Gastrocnemius medialis (tissue), 4 donors: ENCODE measurements at regions not wholly inside any gene's neighbourhood (a gene's known extent, or its start where the extent isn't known, plus 50 kb on each side); places are given as distances from the start of the nearest gene placed in this dataset.

Source experiments
- POLR2A ChIP-seq, 2 donors: fragments of 450-650 bp; IDR thresholded peaks; one replicate each; pipeline ENCODE4 v1.6.1; 2017; ENCODE audit warnings: antibody characterized with exemption in 2 of 2, mild to moderate bottlenecking in 2 of 2, moderate library complexity in 2 of 2
- TF ChIP-seq, protein P1 (sequence below), 5 experiments: fragments of 450-650 bp in 3 of 5; fragments of 200-600 bp in 2 of 5; sonication (generic) in 2 of 5; IDR thresholded peaks in 4 of 5; conservative IDR thresholded peaks in 1 of 5; 1 replicate in 4 of 5; 2 replicates in 1 of 5; pipeline ENCODE4 v1.5.1; 2016 to 2019; ENCODE audit warnings: antibody characterized with exemption in 5 of 5, mild to moderate bottlenecking in 3 of 5, moderate library complexity in 3 of 5

GRCh38 chr12:105929192-105929591 lies 209.6 kb downstream of the NUAK1 start:
- no peak for TF ChIP-seq POLR2A (IDR thresholded peaks at IDR 0.05)
- TF ChIP-seq, protein P1, sequence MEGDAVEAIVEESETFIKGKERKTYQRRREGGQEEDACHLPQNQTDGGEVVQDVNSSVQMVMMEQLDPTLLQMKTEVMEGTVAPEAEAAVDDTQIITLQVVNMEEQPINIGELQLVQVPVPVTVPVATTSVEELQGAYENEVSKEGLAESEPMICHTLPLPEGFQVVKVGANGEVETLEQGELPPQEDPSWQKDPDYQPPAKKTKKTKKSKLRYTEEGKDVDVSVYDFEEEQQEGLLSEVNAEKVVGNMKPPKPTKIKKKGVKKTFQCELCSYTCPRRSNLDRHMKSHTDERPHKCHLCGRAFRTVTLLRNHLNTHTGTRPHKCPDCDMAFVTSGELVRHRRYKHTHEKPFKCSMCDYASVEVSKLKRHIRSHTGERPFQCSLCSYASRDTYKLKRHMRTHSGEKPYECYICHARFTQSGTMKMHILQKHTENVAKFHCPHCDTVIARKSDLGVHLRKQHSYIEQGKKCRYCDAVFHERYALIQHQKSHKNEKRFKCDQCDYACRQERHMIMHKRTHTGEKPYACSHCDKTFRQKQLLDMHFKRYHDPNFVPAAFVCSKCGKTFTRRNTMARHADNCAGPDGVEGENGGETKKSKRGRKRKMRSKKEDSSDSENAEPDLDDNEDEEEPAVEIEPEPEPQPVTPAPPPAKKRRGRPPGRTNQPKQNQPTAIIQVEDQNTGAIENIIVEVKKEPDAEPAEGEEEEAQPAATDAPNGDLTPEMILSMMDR (IDR thresholded peaks at IDR 0.05 in 4 of 5, conservative IDR thresholded peaks at IDR 0.05 in 1 of 5) = no peak
